BE2C (cell line): ENCODE measurements at regions not wholly inside any gene's neighbourhood (a gene's known extent, or its start where the extent isn't known, plus 50 kb on each side); places are given as distances from the start of the nearest gene placed in this dataset.

Experiments
- DNase-seq: peaks from one replicate; pipeline ENCODE4 v3.0.0-alpha.2; 2020
- H3K27me3 ChIP-seq: fragments of 250-450 bp; sonication (Bioruptor Pico); 2 replicates; pipeline ENCODE4 v1.5.1; 2020; ENCODE audit warnings: mild to moderate bottlenecking
- H3K36me3 ChIP-seq: fragments of 250-450 bp; sonication (Bioruptor Pico); 2 replicates; pipeline ENCODE4 v1.5.1; 2020; ENCODE audit warnings: mild to moderate bottlenecking
- H3K4me1 ChIP-seq: fragments of 250-450 bp; sonication (Bioruptor Pico); 2 replicates; pipeline ENCODE4 v1.5.1; 2020
- H3K4me3 ChIP-seq: 2 replicates; pipeline ENCODE4 v1.5.1; 2011; ENCODE audit warnings: low read depth, low read length
- H3K9me3 ChIP-seq: fragments of 250-450 bp; sonication (Bioruptor Pico); 2 replicates; pipeline ENCODE4 v1.5.1; 2020
- TF ChIP-seq, protein P1 (sequence below): IDR thresholded peaks from 2 replicates; pipeline ENCODE4 v1.5.1; 2012; ENCODE audit warnings: mild to moderate bottlenecking, low read depth, low read length

DNA sequence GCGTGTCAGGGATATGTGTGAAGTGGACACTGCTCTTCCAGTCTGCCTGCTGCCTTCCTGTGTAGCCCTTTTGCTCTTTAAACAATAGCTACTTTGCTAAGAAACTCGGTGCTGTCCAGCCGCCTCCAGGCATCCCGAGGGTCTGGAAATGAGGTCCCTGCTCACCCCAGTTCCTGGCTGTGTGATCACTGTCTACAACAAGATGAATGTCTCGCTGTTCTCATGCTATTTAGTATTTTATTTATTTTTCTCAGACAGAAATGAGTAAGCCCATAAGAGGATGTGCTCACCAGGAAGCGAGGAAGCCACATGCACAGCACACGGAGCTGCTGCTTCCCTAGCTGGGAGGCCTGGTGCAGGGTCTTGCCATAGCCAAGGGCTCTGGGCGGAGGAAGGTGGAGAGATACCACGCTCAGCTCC, 167.0 kb upstream of the PITRM1 start:
- H3K27me3 ChIP-seq: no peaks in the 10 kb centered on the region
- no peak for DNase-seq
- TF ChIP-seq, protein P1, sequence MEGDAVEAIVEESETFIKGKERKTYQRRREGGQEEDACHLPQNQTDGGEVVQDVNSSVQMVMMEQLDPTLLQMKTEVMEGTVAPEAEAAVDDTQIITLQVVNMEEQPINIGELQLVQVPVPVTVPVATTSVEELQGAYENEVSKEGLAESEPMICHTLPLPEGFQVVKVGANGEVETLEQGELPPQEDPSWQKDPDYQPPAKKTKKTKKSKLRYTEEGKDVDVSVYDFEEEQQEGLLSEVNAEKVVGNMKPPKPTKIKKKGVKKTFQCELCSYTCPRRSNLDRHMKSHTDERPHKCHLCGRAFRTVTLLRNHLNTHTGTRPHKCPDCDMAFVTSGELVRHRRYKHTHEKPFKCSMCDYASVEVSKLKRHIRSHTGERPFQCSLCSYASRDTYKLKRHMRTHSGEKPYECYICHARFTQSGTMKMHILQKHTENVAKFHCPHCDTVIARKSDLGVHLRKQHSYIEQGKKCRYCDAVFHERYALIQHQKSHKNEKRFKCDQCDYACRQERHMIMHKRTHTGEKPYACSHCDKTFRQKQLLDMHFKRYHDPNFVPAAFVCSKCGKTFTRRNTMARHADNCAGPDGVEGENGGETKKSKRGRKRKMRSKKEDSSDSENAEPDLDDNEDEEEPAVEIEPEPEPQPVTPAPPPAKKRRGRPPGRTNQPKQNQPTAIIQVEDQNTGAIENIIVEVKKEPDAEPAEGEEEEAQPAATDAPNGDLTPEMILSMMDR: no peak

DNA sequence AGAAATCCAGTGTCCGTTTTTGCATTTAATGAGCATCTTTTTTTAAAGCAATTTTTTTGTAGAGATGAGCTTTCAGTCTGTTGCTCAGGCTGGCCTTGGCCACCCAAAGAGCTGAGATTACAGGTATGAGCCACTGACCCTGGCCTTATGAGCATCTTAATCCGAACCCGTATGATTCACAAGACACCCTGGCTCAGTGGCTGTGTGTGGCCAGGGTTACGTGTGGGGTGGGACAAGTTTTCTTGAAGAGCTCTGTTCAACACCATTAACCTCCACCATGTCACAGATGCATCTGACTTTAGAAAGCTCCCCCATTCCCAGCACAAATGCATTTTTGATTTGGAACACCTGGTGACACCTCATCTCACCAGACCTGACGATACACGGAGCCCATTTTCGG, 166.5 kb upstream of the PITRM1 start:
- Histone ChIP-seq H3K36me3 (no peaks in the 10 kb centered on the region), H3K4me1 (no peaks in the 10 kb centered on the region; the same call in 1 of the 2 replicates), H3K27me3 (no peaks in the 10 kb centered on the region), H3K9me3 (no peaks in the 10 kb centered on the region), H3K4me3 (no peak overlapping the region)
- TF ChIP-seq, protein P1: no peak
- no peak for DNase-seq

More for the DNA sequence above, 167.0 kb upstream of the PITRM1 start:
- H3K9me3 ChIP-seq: no peaks in the 10 kb centered on the region
- H3K4me1 ChIP-seq: no peaks in the 10 kb centered on the region; the same call in 1 of the 2 replicates
- no peaks in the 10 kb centered on the region for H3K36me3 ChIP-seq
- no peak overlapping the region for H3K4me3 ChIP-seq

DNA sequence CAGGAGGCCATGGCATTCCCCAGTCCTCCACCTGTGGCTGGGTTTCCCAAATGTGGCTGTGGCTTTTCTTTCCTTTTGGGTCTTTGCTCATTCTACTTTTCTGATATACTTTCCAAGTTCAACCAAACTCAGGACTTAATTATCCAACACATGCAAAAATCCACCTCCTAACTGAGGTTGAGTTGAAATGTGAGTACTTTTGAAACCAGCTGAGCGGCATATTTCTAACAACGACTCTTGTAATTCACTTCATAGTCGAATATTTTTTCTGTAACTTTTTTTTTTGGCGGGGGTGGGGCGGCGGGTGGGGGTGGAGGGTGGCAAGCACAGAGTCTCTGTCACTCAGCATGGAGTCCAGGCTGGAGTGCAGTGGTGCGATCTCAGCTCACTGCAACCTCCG, 165.2 kb upstream of the PITRM1 start:
- TF ChIP-seq, protein P1: no peak
- Histone ChIP-seq H3K9me3 (no peaks in the 10 kb centered on the region), H3K4me3 (no peak overlapping the region), H3K36me3 (no peaks in the 10 kb centered on the region), H3K4me1 (no peaks in the 10 kb centered on the region; the same call in 1 of the 2 replicates), H3K27me3 (no peaks in the 10 kb centered on the region)
- DNase-seq: no peak

DNA sequence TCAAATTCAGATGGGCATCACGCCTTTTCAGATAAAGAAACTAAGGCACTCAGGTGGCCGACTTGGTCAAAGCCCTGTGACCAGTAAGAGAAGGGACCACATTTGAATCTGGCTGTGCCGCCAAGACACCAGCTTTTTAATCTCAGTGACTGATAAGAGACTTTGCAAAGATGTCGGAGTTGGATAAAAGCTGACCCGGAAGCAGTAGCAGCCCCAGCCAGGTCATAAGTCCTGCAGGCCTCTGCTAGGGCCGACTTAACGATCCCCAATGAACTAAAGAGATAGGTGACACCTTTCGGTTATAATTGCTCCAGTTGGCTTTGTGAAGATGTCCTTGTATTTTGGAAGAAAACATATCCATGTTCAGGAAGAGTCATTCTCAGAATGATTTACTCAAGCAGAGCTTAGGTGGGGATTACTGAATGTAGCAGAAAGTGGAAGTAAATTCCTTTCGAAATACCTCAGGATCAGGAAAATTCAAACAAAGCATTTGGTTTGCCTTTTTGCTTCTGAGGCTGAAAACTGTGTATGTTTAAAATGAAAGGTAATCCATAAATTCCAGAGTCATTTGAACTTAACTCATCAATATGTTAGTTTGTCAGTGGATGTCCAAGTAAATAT, 164.2 kb upstream of the PITRM1 start:
- no peak for DNase-seq
- H3K9me3 ChIP-seq: no peaks in the 10 kb centered on the region
- H3K4me1 ChIP-seq: no peaks in the 10 kb centered on the region; the same call in 1 of the 2 replicates
- no peaks in the 10 kb centered on the region for H3K27me3 ChIP-seq
- TF ChIP-seq, protein P1: no peak
- no peak overlapping the region for H3K4me3 ChIP-seq
- no peaks in the 10 kb centered on the region for H3K36me3 ChIP-seq

DNA sequence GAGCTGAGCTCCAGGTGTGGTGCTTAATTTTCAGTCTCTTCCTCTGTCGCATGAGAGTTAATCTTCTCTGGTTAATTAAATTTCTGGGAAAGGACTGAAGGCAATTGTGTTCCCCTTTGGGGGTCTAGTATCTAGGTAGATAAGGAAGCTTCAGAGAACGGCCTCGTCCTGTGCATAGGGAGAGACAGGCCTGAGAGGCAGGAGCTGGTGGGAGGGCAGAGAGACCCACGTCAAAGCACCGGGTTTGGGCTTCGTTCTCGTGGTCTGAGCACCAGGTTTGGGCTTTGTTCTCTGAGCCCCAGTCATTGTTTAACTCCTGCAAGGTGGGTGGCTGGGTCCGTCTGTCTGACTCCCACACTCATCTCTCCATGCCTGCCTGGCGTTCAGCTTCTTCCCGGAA, 160.8 kb upstream of the PITRM1 start:
- Histone ChIP-seq H3K27me3 (no peaks in the 10 kb centered on the region), H3K9me3 (no peaks in the 10 kb centered on the region), H3K4me1 (no peaks in the 10 kb centered on the region), H3K36me3 (no peaks in the 10 kb centered on the region), H3K4me3 (no peak overlapping the region)
- DNase-seq: no peak
- TF ChIP-seq, protein P1: no peak

DNA sequence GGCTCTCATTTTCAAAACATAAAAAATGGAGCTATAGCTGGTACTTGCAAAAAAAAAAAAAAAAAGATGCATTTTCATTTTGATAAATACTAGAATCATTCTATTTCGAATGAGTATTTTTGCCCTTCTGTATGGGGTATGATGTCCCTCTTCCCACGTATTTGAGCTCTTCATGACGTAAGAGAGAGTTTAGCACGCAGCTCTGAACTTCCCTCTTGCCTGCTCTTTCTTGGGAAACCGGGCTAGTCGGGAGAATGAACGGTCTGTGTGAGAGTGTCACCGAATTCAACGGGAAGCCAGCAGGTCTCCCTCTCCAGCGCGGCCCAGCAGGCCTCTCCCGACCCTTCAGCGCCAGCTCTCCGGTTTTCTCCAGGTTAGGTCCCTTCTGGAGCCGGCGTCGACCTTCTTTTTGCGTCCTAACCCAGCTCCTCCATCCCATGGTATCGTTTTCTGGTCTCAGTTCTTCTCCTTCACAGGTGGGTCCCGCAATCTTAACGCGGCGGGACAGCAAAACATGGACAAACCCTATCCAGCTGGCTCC, 159.2 kb upstream of the PITRM1 start:
- H3K36me3 ChIP-seq: no peaks in the 10 kb centered on the region
- no peaks in the 10 kb centered on the region for H3K27me3 ChIP-seq
- DNase-seq: no peak
- no peak overlapping the region for H3K4me3 ChIP-seq
- no peaks in the 10 kb centered on the region for H3K9me3 ChIP-seq
- TF ChIP-seq, protein P1: no peak
- no peaks in the 10 kb centered on the region for H3K4me1 ChIP-seq
